ENCODE measurements at regions not wholly inside any gene's neighbourhood (a gene's known extent, or its start where the extent isn't known, plus 50 kb on each side); places are given as distances from the start of the nearest gene placed in this dataset.
"Not testable (repeated sequence)": the region's sequence is repeated elsewhere in the genome, so short reads cannot be mapped to it uniquely, and the experiment has no call there.

DNA sequence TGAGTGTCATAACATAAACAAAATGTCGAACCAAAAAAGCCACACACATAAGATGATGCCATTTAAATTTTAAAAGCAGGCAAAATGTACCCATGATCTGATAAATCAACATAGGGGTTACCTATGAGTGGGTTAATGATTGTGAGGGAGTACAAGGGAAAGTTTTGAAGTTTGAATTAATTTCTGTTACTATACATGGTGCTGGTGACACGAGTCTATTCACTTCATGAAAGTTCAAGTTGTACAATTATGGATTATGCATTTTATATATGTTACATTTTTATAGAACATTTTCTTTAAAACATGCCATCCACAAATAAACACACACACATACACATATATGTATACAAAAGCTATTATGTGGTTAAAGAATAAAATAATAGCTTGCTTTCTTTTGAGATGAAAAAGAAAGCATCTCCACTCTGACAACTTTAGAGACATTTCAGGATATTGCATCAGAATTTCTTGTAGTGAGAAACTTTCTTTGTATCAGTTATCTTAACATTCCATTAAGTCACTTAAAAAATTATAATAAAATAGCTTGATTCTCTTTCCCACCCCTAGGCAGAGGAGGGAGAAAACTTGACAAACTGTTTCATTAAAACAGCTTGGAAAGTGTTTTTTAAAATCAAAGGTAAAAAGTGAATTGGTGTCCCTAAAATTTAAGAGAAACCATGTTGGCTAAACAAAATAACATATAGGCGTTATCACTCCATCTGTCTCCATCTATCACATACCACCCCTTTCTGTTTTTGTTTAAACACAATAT lies 891.8 kb upstream of the NDST4 start:
- DNase-seq = no peak

DNA sequence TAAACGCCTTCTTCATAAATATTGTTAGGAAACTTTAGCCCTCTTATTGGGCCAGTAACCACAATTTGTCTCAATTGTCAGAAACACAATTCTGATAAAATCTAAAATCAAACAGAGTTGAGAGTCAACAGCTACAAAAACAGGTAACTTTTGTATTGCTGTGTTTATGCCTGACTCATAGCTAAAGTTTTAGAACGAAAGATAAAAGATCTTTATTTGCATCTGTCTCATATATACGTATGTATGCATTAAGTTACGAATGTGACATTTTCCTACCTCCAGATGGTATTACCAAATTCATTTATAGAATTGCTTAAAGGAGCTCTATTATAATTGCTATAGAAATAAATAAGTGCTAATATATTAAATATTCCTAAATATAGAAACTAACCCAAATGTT lies 887.9 kb upstream of the NDST4 start:
- DNase-seq = no peak

DNA sequence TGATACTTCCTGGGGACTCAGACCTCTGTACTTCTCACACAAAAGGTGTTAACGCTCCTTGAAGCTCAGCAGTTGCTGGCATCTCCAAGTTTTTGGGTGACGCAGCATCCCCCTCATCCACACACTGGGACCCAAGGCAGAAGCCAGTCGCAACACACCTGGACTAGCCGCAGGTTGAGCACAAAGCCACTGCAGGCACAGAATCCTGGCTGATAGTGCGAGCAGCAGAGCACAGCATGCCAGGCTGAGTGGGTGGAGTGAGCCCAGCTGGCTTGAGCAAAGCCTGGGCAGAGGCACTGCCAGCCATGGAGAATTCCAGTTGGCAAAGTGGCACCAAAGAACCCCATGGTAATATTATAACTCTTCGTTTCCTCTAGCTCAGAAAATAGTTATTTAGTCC lies 873.2 kb upstream of the NDST4 start:
- no peak for DNase-seq

DNA sequence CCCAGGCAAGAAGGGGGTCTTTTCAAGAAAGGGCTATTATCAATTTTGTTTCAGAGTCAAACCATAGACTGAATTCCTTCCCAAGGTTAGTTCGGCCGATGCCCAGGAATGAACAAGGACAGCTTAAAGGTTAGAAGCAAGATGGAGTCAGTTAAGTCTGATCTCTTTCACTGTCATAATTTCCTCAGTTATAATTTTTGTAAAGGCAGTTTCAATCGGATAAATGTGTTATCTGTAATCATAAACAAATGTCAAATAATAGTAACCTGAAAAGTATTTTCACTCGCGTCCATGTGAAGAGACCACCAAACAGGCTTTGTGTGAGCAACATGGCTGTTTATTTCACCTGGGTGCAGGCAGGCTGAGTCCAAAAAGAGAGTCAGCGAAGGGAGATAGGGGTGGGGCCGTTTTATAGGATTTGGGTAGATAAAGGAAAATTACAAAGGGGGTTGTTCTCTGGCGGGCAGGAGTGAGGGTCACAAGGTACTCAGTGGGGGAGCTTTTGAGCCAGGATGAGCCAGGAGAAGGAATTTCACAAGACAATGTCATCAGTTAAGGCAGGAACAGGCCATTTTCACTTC lies 862.1 kb upstream of the NDST4 start:
- DNase-seq = not testable (repeated sequence)

DNA sequence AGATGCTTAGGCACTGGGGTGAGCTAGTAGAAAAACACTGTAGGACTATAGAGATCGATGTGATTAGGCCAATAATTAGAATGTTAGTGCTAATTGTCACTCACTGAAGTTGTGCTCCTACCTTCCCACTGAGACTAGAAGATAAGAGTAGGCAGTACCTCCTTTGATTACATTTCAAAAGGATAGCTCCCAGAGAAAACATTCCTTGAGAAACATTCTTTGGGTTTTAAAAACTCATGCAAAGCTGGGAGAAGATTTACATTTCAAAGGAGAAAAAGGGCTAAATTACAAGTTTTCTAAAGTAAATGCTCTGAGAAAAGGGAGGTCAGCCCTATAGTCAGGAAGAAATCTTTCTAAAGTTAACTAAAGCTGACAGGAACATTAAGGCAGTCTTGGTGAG lies 860.3 kb upstream of the NDST4 start:
- no peak for DNase-seq

DNA sequence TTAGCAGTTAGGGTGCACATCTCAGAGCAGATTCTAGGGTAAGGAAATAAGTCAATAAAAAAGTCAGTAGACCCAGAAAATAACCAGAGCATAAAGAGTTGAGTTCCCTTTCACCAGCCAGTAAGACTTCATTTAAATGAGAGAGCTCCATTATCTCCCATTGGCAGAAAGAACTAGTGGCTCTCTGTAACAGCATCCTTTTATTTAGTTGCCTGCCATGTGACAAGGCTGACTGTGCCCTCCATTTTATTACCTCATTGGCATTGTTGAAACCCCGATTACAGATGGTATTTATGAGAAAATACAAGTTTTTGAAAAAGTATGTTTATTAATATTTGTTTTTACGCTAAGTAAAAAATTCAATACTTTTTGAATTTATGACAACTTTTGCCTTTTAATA lies 859.5 kb upstream of the NDST4 start:
- no peak for DNase-seq

DNA sequence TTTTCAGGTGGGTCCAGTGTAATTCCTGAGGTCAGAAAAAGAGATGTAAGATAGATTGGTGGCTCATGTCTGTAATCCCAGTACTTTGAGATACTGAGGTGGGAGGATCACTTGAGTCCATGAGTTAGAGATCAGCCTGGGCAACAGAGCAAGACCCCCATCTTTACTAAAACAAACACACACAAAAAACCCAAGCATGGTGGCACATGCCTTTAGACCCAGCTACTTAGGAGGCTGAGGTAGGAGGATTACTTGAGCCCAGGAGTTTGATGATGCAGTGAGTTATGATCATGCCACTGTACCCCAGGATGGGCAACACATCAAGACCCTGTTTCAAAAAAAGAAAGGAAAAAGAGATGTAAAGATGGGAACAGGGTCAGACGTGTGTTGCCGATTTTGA lies 857.4 kb upstream of the NDST4 start:
- DNase-seq = no peak

DNA sequence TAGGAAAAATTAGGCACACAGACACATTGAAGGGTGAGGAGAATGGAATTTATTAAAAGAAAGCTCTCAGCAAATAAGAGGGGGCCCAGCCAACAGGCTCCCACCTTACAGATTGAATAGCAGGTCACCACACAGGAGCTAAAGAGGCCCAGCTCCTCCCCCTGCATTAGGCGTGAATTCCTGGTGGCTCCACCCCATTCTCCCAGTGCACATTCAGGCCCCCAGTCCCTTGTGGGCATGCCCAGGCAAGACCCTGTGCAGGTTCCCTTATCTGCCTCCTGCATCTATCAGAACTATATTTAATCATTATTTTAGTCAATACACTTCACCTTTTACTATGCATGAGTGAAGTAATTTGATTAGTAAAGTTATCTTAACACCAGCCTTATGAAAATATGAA lies 856.3 kb upstream of the NDST4 start:
- DNase-seq = no peak

DNA sequence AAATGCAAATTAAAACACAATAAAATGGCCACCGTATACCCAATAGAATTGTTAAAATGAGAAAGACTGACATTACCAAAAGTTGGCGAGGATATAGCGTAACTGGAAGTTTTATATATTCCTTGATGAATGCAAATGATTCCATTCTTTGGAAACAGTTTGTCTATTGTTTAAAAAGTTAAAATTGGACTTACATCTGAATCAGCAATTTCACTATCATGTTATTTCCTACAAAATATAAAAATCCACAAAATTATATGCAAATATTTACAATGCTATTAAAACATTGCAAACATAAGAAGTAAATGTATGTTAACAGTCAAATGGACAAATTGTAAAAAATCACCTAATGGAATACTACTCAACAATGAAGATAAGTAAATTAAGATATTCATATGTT lies 852.2 kb upstream of the NDST4 start:
- no peak for DNase-seq

DNA sequence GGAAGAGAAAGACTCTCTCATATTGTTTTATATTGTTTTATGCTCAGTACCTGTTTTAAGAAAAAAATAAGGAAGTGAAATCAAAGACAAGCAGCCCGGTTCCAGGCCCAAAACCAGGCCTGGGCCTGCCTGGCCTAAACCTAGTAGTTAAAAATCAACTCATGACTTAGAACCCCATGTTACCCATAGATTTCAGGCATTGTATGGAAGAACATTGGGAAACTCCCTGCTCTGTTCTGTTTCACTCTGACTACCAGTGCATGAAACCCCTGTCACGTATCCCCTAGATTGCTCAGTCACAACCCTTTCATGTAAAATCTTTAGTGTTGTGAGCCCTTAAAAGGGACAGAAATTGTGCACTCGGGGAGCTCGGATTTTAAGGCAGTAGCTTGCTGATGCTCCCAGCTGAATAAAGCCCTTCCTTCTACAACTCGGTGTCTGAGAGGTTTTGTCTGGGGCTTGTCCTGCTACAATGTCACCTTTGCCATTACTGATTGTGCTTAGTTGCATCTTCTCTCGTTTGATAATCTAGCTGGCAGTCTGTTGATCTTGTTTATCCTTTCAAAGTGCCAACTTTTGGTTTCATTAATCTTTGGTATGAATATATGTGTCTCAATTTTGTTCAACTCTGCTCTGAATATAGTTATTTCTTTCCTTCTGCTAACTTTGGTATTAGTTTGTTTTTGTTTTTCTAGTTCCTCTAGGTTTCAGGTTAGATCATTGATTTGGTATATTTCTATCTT lies 842.8 kb upstream of the NDST4 start:
- not testable (repeated sequence) for DNase-seq

DNA sequence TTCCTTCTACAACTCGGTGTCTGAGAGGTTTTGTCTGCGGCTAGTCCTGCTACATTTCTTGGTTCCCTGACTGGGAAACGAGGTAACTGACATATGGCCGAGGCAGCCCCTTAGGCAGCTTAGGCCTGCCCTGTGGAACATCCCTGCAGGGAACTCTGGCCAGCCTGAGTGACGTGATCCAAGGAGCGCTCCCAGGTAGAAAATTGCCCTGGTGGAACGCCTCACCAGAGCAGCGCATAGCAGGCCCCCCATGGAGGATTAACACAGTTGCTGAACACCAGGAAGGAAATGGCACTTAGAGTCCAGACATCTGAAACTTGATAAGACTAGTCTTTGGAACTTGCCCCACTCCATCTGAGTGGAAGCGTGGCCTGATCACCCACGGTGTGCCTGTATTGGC lies 837.4 kb upstream of the NDST4 start:
- no peak for DNase-seq

DNA sequence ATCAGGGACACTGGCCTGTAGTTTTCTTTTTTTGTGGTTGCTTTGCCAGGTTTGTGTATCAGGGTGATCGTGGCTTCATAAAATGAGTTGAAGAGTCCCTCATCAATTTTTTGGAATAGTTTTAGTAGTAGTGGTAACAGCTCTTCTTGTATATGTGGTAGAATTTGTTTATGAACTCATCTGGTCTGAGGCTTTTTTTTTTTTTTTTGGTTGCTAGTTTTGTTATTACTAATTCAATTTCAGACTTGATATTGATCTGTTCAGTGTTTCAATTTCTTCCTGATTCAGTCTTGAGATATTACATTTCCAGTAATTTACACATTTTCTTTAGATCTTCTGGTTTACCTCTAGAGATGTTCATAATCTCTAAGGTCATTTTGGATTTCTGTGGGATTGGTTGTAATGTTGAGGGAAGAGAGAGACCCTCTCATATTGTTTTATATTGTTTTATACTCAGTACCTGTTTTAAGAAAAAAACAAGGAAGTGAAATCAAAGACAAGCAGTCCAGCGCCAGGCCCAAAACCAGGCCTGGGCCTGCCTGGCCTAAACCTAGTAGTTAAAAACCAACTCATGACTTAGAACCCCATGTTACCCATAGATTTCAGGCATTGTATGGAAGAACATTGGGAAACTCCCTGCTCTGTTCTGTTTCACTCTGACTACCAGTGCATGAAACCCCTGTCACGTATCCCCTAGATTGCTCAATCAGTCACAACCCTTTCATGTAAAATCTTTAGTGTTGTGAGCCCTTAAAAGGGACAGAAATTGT lies 836.7 kb upstream of the NDST4 start:
- DNase-seq = not testable (repeated sequence)

DNA sequence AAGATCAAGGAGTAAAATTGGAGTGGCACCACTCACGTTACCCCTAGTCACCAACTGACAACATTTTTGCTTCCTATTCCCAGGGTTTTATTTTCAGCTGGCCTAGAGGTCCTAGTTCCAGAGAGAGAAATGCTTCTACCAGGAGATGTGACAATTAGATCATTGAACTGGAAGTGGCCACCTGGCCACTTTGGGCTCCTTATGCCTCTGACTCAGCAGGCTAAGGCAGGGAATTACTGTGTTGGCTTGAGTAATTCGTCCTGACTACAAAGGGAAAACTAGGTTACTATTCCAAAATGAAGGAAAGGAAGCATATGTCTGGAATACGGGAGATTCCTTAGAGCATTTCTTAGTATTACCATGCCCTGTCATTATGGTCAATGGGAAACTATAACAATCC lies 831.6 kb upstream of the NDST4 start:
- no peak for DNase-seq

DNA sequence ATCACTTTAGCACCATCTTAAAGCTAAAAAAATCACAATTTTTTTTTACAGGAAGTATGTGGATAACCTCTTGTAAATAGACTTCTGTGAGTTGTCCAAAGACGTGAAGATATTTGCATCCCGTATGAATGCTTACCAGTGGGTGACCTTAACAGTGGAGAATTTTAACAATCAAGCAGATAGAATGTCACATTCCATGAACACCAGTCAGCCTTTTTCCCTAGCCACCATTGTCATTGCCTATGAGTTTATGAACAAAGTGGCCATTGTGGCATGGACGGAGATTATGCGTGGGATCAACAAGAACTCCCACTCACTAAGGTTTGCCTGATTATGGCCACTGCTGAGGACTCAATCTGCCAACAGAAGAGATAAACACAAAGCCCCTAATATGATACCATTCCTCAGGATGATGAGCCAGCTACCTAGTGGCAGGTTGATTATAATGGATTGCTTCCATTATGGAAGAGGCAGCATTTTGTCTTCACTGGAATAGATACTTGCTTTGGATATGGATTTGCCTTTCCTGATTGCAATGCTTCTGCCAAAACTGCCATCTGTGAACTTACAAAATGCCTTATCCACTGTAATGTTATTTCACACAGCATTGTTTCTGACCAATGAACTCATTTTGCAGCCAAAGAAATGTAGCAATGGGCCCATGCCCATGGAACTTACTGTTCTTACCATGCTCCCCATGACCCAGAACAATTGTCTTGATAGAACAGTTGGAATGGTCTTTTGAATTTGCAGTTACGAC lies 830.9 kb upstream of the NDST4 start:
- DNase-seq = no peak

DNA sequence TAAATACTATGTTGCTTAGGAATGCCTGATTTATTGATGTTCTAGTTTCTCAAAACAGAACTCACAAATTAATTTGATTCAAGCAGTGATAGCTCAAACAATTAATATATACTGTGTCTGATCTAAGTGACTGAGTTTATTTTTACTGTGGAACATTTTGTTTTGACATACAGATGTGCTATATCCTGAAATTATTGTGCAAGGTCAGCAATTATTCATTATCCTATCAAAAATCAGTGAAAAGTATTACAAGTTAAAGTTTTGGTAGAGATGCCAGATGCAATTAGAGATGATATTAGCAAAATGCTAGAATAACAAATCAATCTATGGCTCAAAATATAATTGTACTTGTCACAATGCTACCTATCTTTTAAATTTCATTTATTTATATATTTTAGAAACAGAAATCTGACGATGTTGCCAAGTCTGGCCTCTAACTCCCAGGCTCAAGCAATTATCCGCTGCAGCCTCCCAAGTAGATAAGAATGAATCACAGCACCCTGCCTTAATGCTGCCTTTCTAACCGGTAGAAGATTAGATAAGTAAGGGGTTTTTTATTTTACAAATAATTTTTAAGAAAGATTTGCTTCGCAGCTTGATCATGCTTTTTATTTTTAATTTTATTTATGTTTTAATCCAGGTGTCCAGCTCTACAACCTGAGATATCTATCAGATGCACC lies 825.5 kb upstream of the NDST4 start:
- no peak for DNase-seq

DNA sequence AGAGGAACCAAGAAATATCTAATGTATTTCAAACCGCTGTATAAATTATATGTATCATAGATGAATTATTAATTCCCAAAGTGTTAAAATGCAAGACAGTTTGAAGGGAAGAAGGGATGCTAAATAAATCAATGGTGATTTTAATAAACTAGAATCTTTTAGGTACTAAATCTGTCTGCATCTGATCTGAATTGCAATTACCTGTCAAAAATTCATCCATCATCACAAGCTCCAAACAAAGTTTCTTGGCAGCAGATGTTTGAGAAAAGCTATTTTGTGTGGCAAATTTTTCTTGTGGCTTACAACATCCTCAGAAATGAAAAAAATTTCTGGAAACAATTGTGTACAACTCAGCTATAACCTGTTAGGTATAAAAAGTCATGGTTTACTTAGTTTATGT lies 816.0 kb upstream of the NDST4 start:
- no peak for DNase-seq

DNA sequence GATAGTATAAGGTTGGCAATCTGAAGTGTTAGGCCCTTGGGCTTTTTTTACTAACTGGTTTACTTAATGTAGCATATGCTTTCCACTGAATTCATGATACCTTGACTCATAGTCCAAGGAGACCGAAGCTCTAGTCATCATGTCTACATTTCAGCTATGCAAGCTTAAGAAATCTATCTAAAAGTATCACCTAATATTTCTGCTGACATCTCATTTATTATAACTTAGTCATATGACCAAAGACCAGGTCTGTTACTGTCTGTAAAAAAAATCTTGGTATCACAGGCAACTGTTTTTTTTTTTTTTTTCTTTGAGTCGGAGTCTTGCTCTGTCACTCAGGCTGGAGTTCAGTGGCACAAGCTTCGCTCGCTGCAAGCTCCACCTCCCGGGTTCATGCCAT lies 814.0 kb upstream of the NDST4 start:
- DNase-seq = no peak

DNA sequence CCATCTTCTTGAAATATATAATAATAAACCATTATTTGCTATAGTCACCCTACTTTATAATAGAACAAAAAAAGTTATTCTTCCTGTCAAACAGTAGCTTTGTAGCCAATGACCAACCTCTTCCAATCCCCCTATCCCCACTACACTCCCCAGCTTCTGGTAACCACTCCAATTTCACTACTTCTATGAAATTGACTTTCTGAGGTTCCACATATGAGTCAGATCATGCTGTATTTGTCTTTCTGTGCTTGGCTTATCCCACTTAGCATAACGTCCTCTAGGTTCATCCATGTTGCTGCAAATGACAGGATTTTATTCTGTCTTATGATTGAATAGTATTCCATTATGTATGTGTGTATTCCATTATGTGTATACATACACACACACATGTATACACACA lies 809.7 kb upstream of the NDST4 start:
- DNase-seq = no peak

DNA sequence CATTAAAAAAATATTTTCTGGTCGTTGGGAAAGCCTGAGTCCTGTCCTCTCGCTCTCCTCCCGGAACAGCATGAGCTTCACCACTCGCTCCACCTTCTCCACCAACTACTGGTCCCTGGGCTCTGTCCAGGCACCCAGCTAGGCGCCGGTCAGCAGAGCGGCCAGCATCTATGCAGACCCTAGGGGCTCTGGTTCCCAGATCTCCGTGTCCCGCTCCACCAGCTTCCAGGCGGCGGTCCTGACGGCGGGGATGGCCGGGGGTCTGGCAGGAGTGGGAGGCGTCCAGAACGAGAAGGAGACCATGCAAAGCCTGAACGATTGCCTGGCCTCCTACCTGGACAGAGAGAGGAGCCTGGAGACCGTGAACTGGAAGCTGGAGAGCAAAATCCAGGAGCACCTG lies 807.2 kb upstream of the NDST4 start:
- no peak for DNase-seq

DNA sequence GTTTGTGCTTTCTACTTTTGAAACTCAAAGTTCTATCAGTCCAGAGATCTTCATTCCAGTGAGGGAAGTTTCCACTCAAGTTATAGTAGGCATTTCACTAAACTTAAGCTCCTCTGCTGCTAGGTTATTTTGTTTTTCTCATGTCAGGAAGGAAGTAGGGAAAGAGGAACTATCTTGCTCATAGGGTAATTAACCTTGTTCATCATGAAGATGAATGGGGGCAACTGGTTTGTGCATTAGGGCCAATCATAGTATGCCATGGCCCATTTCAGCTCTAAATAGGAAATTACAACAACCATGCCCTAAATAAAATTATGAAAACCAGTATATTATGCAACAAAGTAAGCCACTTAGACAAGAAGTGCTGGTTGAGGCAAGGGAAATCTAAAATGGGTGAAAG lies 804.7 kb upstream of the NDST4 start:
- no peak for DNase-seq

DNA sequence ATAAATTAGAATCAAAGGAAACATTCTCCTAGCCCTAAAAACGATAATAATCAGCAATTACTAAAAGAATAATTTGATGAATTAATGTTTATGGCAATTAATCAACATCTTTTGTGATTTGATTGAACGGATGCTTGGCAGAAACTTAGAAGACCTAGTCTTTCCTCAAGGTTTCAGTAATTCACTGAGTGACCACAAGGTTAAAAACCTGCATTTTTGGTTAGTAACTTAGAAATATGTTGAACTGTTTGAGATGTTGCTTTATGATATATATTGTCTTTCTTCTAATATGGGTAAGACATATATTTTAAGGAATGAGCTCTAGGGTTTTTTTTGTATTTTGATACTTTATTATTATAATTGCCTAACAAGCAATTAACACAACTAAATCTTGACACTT lies 793.0 kb upstream of the NDST4 start:
- DNase-seq = no peak

DNA sequence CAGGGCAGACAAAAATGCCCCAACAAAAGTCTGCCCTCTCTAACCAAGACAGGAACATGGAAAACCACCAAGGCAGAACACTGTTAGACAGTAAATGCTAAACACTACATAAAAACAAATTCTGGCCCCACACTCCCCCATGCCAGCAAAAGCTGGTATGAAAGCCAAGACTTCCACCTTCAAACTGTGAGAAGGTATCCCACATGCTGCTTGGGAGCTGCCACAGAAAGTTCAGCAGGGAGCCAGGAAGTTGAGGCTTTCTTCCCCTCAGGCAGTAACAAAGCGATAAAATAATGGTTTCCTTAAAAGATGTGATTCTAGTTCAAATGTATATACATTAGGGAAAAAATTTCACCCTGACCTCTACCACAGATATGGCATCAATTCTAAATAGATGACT lies 770.4 kb upstream of the NDST4 start:
- no peak for DNase-seq
